B cell (primary cell): ENCODE measurements at regions not wholly inside any gene's neighbourhood (a gene's known extent, or its start where the extent isn't known, plus 50 kb on each side); places are given as distances from the start of the nearest gene placed in this dataset.

Experiments
- ATAC-seq: fragments of 200-7000 bp; cut with Tn5 transposase; one replicate; pipeline ENCODE4 v1.10.0; 2021; ENCODE audit warnings: low read depth, mild to moderate bottlenecking, moderate number of reproducible peaks, moderate library complexity
- CTCF ChIA-PET: fragments of 350-600 bp; sonication (Branson Sonifier 250); formaldehyde crosslinking; loops from one replicate; lab custom pipeline; 2021; ENCODE audit warnings: antibody characterized with exemption, inconsistent platforms; lab: Charles Lee
- POLR2A ChIA-PET: fragments of 350-600 bp; sonication (Branson Sonifier 250); formaldehyde crosslinking; loops from one replicate; lab custom pipeline; 2021; ENCODE audit warnings: antibody characterized with exemption; lab: Charles Lee
- DNase-seq: peaks from one replicate; pipeline ENCODE4 v3.0.0; 2013
- H2AFZ ChIP-seq: 2 replicates; pipeline ENCODE4 v1.6.1; 2012; ENCODE audit warnings: mild to moderate bottlenecking, low read depth, low read length; ENCODE audit not compliant: insufficient read depth, poor library complexity, severe bottlenecking
- H3K27ac ChIP-seq, 2 donors: 1 replicate in 1 of 2; 2 replicates in 1 of 2; pipeline ENCODE4 v1.5.1; 2012 to 2013; ENCODE audit warnings: low read length in 2 of 2, mild to moderate bottlenecking in 2 of 2, moderate library complexity in 1 of 2
- H3K27me3 ChIP-seq, 4 experiments: fragments of 200-600 bp in 1 of 4; sonication (generic) in 1 of 4; replicated peaks in 1 of 4; 1 replicate in 2 of 4; 2 replicates in 2 of 4; pipeline versions ENCODE4 v1.6.1 to v1.7.0; 2013 to 2016; ENCODE audit warnings: low read length in 3 of 4, mild to moderate bottlenecking in 2 of 4, mixed read lengths in 1 of 4, moderate library complexity in 1 of 4; ENCODE audit not compliant: insufficient read depth in 4 of 4, control insufficient read depth in 3 of 4; ENCODE audit errors: control extremely low read depth in 1 of 4
- H3K36me3 ChIP-seq, 2 experiments: replicated peaks in 1 of 2; 1 replicate in 1 of 2; 2 replicates in 1 of 2; pipeline versions ENCODE4 v1.6.1 to v1.7.1; 2013; ENCODE audit warnings: low read length in 1 of 2; ENCODE audit not compliant: insufficient read depth in 2 of 2, control insufficient read depth in 1 of 2; ENCODE audit errors: control extremely low read depth in 1 of 2, extremely low read depth in 1 of 2
- H3K4me1 ChIP-seq, 2 donors: fragments of 200-600 bp in 1 of 2; sonication (generic) in 1 of 2; 1 replicate in 1 of 2; 2 replicates in 1 of 2; pipeline versions ENCODE4 v1.5.1 to v1.6.1; 2013 to 2017; ENCODE audit warnings: low read length in 2 of 2; ENCODE audit not compliant: control insufficient read depth in 2 of 2, insufficient read depth in 2 of 2
- H3K4me2 ChIP-seq: replicated peaks from 2 replicates; pipeline ENCODE3; 2012; ENCODE audit warnings: mild to moderate bottlenecking, low read depth, low read length; ENCODE audit not compliant: poor library complexity, severe bottlenecking
- H3K4me3 ChIP-seq, 5 experiments: fragments of 200-600 bp in 1 of 5; sonication (generic) in 1 of 5; 1 replicate in 3 of 5; 2 replicates in 2 of 5; pipeline versions ENCODE4 v1.5.1 to v1.7.0; 2011 to 2016; ENCODE audit warnings: low read length in 4 of 5, mild to moderate bottlenecking in 4 of 5, low read depth in 2 of 5, control low read depth in 1 of 5, moderate library complexity in 1 of 5; ENCODE audit not compliant: insufficient read depth in 1 of 5; ENCODE audit errors: control extremely low read depth in 1 of 5, extremely low read depth in 1 of 5
- H3K79me2 ChIP-seq: fragments of 200-600 bp; sonication (generic); one replicate; pipeline ENCODE4 v1.6.0; 2016; ENCODE audit warnings: low read length; ENCODE audit not compliant: control insufficient read depth, insufficient read depth
- H3K9ac ChIP-seq: fragments of 200-600 bp; sonication (generic); 2 replicates; pipeline ENCODE4 v1.6.1; 2017; ENCODE audit warnings: mild to moderate bottlenecking, low read length, moderate library complexity
- H3K9me3 ChIP-seq, 3 donors: one replicate each; pipeline versions ENCODE4 v1.6.1 to v1.7.1; 2013; ENCODE audit warnings: low read length in 2 of 3; ENCODE audit not compliant: control insufficient read depth in 2 of 3, insufficient read depth in 1 of 3; ENCODE audit errors: control extremely low read depth in 1 of 3
- H4K20me1 ChIP-seq: 2 replicates; pipeline ENCODE4 v1.6.0; 2012; ENCODE audit warnings: mild to moderate bottlenecking, low read length; ENCODE audit not compliant: insufficient read depth, control insufficient read depth, poor library complexity, severe bottlenecking
- H3K27ac Mint-ChIP-seq: one replicate; pipeline ENCODE4 v1.8.0; 2021; ENCODE audit warnings: mixed read lengths
- H3K27me3 Mint-ChIP-seq: one replicate; pipeline ENCODE4 v1.8.0; 2021; ENCODE audit warnings: mixed read lengths
- H3K4me1 Mint-ChIP-seq: one replicate; pipeline ENCODE4 v1.8.0; 2021; ENCODE audit warnings: mixed read lengths
- H3K4me3 Mint-ChIP-seq: one replicate; pipeline ENCODE4 v1.8.0; 2021; ENCODE audit warnings: mixed read lengths
- H3K9me3 Mint-ChIP-seq: one replicate; pipeline ENCODE4 v1.8.0; 2022; ENCODE audit warnings: mixed read lengths; ENCODE audit not compliant: insufficient read depth
- CTCF ChIP-seq: fragments of 200-600 bp; IDR thresholded peaks from one replicate; pipeline ENCODE4 v1.8.0; 2022; ENCODE audit warnings: antibody characterized with exemption, mild to moderate bottlenecking
- EZH2 ChIP-seq: IDR thresholded peaks from 2 replicates; pipeline ENCODE4 v1.6.1; 2012; ENCODE audit warnings: borderline replicate concordance, low read depth, mild to moderate bottlenecking, moderate library complexity, low read length; ENCODE audit not compliant: insufficient read depth, poor library complexity, severe bottlenecking
- WGBS: methylation state at CpG from one replicate; pipeline ENCODE4 v1.1.5; 2013; ENCODE audit warnings: missing lambda C conversion rate; ENCODE audit not compliant: insufficient coverage; 5-methylcytosine and 5-hydroxymethylcytosine counted together
- intact Hi-C: fragments of 100-400 bp; cut with micrococcal nuclease; formaldehyde crosslinking; loops from one replicate; pipeline ENCODE4 v1.10.0; 2022

GRCh38 chr12:107565551-107565950 lies 120.0 kb upstream of the PWP1 start:
- H3K9me3 ChIP-seq, result no peaks in the 10 kb centered on the region
- no peak overlapping the region for H3K27ac Mint-ChIP-seq
- H3K27me3 ChIP-seq, result no peaks in the 10 kb centered on the region
- POLR2A ChIA-PET, result no interaction called here
- no peaks in the 10 kb centered on the region for H3K79me2 ChIP-seq
- H3K4me1 ChIP-seq, result peaks cover 5% of the 10 kb centered on the region in 2 donors
- CTCF ChIA-PET, result no interaction called here
- no peaks in the 10 kb centered on the region for H3K9me3 Mint-ChIP-seq
- intact Hi-C loops, result no loop called here
- 82% methylated on average over 3 of the region's 5 CpGs for WGBS
- no peak overlapping the region for H3K27ac ChIP-seq
- H3K9ac ChIP-seq, result no peak overlapping the region
- TF ChIP-seq EZH2 (no peak), CTCF (no peak)
- H3K4me3 ChIP-seq, result no peak overlapping the region
- H3K4me3 Mint-ChIP-seq, result no peak overlapping the region
- ATAC-seq, result no peak
- no peak for DNase-seq
- peaks cover 4% of the 10 kb centered on the region for H3K27me3 Mint-ChIP-seq
- peaks cover 11% of the 10 kb centered on the region for H3K4me1 Mint-ChIP-seq
- H4K20me1 ChIP-seq, result no peaks in the 10 kb centered on the region
- H3K36me3 ChIP-seq, result no peaks in the 10 kb centered on the region
- no peak overlapping the region for H3K4me2 ChIP-seq
- H2AFZ ChIP-seq, result no peak overlapping the region

- Histone ChIP-seq H3K9ac (no peak overlapping the region), H2AFZ (no peak overlapping the region), H4K20me1 (no peaks in the 10 kb centered on the region), H3K27me3 (no peaks in the 10 kb centered on the region), H3K9me3 (no peaks in the 10 kb centered on the region), H3K79me2 (no peaks in the 10 kb centered on the region), H3K36me3 (no peaks in the 10 kb centered on the region), H3K27ac (no peak overlapping the region), H3K4me1 (peaks cover 5% of the 10 kb centered on the region in 2 donors), H3K4me2 (no peak overlapping the region), H3K4me3 (no peak overlapping the region)
- intact Hi-C loops, result no loop called here
- peaks cover 11% of the 10 kb centered on the region for H3K27me3 Mint-ChIP-seq
- ATAC-seq (no peak), DNase-seq (no peak)
- ChIA-PET CTCF (no interaction called here), POLR2A (interaction anchor here (0.6 kb wide), 1 partner anchor 153 kb away, joined by 6 read pairs; no protein-coding TSS in a partner anchor)
- no CpG with 5 or more reads among the region's 6 CpGs for WGBS
- H3K4me1 Mint-ChIP-seq, result peaks cover 11% of the 10 kb centered on the region
- H3K27ac Mint-ChIP-seq, result no peak overlapping the region
- no peaks in the 10 kb centered on the region for H3K9me3 Mint-ChIP-seq
- TF ChIP-seq EZH2, result no peak
- no peak for TF ChIP-seq CTCF
- no peak overlapping the region for H3K4me3 Mint-ChIP-seq
These were observed 117.6 kb upstream of the PWP1 start for GRCh38 chr12:107567876-107568619.
